Testis (tissue), 2 donors: ENCODE measurements at regions not wholly inside any gene's neighbourhood (a gene's known extent, or its start where the extent isn't known, plus 50 kb on each side); places are given as distances from the start of the nearest gene placed in this dataset.

Experiments used
- CTCF ChIP-seq, 3 experiments: fragments of 450-650 bp in 2 of 3; fragments of 200-600 bp in 1 of 3; sonication (generic) in 1 of 3; IDR thresholded peaks; one replicate each; pipeline ENCODE4 v1.5.1; 2016 to 2019; ENCODE audit warnings: antibody characterized with exemption in 3 of 3, mild to moderate bottlenecking in 2 of 3, moderate library complexity in 1 of 3
- POLR2A ChIP-seq: fragments of 450-650 bp; IDR thresholded peaks from one replicate; pipeline ENCODE4 v1.6.1; 2017; ENCODE audit warnings: antibody characterized with exemption, mild to moderate bottlenecking, moderate library complexity

DNA sequence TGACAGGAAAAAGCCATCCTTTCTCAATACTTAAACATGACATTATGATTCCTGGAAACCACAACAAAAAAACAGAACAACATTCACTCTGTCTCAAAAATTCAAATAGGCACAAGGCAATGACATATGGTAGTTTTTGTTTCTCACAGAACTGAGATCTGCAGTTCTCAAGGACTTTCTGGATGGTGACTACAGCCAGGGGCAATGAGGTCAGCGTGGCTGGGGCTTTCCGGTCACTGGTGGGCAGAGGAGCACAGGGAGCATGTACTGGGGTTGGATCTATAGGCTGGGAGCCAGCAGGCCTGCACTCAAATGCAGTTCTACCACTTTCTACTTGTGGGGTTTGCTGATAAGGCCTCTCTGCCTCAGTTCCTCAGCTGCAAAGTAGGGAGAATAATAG is 72.0 kb downstream of the CTAGE1 start:
- TF ChIP-seq CTCF (IDR thresholded peaks at IDR 0.05) (no peak), POLR2A (no peak)
